Loucy (cell line): ENCODE measurements at regions not wholly inside any gene's neighbourhood (a gene's known extent, or its start where the extent isn't known, plus 50 kb on each side); places are given as distances from the start of the nearest gene placed in this dataset.
"Not testable (repeated sequence)": the region's sequence is repeated elsewhere in the genome, so short reads cannot be mapped to it uniquely, and the experiment has no call there.

ENCODE experiments used
- H2AFZ ChIP-seq: fragments of 200-600 bp; sonication (generic); 2 replicates; pipeline ENCODE4 v1.6.0; 2016; ENCODE audit warnings: antibody characterized with exemption, mild to moderate bottlenecking, low read length, moderate library complexity
- H3F3A ChIP-seq: fragments of 200-600 bp; 2 replicates; pipeline ENCODE4 v1.6.0; 2016; ENCODE audit warnings: antibody characterized with exemption, low read depth, mild to moderate bottlenecking
- H3K27me3 ChIP-seq: fragments of 200-600 bp; sonication (generic); 2 replicates; pipeline ENCODE4 v1.6.1; 2014; ENCODE audit warnings: low read length, mild to moderate bottlenecking; ENCODE audit not compliant: insufficient read depth, poor library complexity, severe bottlenecking
- H3K36me3 ChIP-seq: fragments of 200-600 bp; sonication (generic); 2 replicates; pipeline ENCODE4 v1.6.1; 2016; ENCODE audit warnings: low read length; ENCODE audit not compliant: insufficient read depth
- H3K4me1 ChIP-seq: fragments of 200-600 bp; sonication (generic); 2 replicates; pipeline ENCODE4 v1.5.1; 2014; ENCODE audit warnings: low read length, mild to moderate bottlenecking; ENCODE audit not compliant: insufficient read depth, poor library complexity, severe bottlenecking
- H3K4me2 ChIP-seq: fragments of 200-600 bp; sonication (generic); 2 replicates; pipeline ENCODE4 v1.6.0; 2014; ENCODE audit warnings: antibody characterized with exemption, low read length, low read depth, mild to moderate bottlenecking; ENCODE audit not compliant: poor library complexity, severe bottlenecking
- H3K4me3 ChIP-seq: fragments of 200-600 bp; sonication (generic); 2 replicates; pipeline ENCODE4 v1.5.1; 2014; ENCODE audit warnings: low read length, mild to moderate bottlenecking, mixed read lengths; ENCODE audit not compliant: poor library complexity, severe bottlenecking
- H3K79me2 ChIP-seq: fragments of 200-600 bp; sonication (generic); 2 replicates; pipeline ENCODE4 v1.6.1; 2014; ENCODE audit warnings: low read length; ENCODE audit not compliant: insufficient read depth
- H3K9ac ChIP-seq: fragments of 200-600 bp; sonication (generic); 2 replicates; pipeline ENCODE4 v1.6.0; 2014; ENCODE audit warnings: mild to moderate bottlenecking, low read depth, low read length, moderate library complexity; ENCODE audit not compliant: poor library complexity, severe bottlenecking
- H3K9me2 ChIP-seq: fragments of 200-600 bp; sonication (generic); replicated peaks from 2 replicates; pipeline ENCODE4 v1.6.1; 2016; ENCODE audit warnings: low read depth, low read length, mixed read lengths
- H3K9me3 ChIP-seq: fragments of 200-600 bp; sonication (generic); 2 replicates; pipeline ENCODE4 v1.6.1; 2014; ENCODE audit warnings: mild to moderate bottlenecking, antibody characterized with exemption, low read length, low read depth; ENCODE audit not compliant: insufficient read depth
- H4K20me1 ChIP-seq: fragments of 200-600 bp; sonication (generic); 2 replicates; pipeline ENCODE4 v1.6.0; 2014; ENCODE audit warnings: antibody characterized with exemption, low read length, mild to moderate bottlenecking; ENCODE audit not compliant: insufficient read depth, poor library complexity, severe bottlenecking
- EZH2phosphoT487 ChIP-seq: fragments of 200-600 bp; IDR thresholded peaks from 2 replicates; pipeline ENCODE4 v1.6.1; 2018; ENCODE audit warnings: antibody characterized with exemption, mild to moderate bottlenecking, moderate library complexity, borderline replicate concordance
- TF ChIP-seq, protein P1 (sequence below): fragments of 200-600 bp; sonication (generic); conservative IDR thresholded peaks from 2 replicates; pipeline ENCODE4 v1.5.1; 2014; ENCODE audit warnings: mild to moderate bottlenecking, antibody characterized with exemption, low read length

DNA sequence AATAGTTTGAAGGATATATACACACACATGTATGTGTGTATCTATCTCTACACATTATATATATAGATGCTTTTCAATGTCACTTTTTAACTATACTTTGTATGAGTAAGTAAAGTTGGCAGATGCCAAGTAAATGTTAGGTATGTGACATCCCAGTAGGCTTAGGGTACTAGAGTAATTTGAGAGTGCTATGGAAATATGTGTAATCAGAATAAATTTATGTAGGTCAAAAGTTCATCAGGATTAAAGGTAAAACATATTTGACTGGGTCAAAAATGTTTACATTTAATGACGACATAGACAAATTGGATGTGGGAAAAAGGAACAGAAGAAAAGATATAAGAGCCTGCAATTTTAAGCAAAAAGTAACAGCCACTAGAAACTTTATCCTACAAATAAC lies 588.8 kb downstream of the ANKRD50 start:
- Histone ChIP-seq H3F3A (no peaks in the 10 kb centered on the region), H3K9me3 (no peaks in the 10 kb centered on the region), H3K9me2 (no peaks in the 10 kb centered on the region), H3K9ac (no peak overlapping the region), H3K4me2 (no peak overlapping the region), H4K20me1 (no peaks in the 10 kb centered on the region), H2AFZ (no peak overlapping the region), H3K4me1 (no peaks in the 10 kb centered on the region), H3K36me3 (no peaks in the 10 kb centered on the region), H3K27me3 (no peaks in the 10 kb centered on the region), H3K79me2 (no peaks in the 10 kb centered on the region), H3K4me3 (no peak overlapping the region)
- TF ChIP-seq EZH2phosphoT487 = no peak
- TF ChIP-seq, protein P1, sequence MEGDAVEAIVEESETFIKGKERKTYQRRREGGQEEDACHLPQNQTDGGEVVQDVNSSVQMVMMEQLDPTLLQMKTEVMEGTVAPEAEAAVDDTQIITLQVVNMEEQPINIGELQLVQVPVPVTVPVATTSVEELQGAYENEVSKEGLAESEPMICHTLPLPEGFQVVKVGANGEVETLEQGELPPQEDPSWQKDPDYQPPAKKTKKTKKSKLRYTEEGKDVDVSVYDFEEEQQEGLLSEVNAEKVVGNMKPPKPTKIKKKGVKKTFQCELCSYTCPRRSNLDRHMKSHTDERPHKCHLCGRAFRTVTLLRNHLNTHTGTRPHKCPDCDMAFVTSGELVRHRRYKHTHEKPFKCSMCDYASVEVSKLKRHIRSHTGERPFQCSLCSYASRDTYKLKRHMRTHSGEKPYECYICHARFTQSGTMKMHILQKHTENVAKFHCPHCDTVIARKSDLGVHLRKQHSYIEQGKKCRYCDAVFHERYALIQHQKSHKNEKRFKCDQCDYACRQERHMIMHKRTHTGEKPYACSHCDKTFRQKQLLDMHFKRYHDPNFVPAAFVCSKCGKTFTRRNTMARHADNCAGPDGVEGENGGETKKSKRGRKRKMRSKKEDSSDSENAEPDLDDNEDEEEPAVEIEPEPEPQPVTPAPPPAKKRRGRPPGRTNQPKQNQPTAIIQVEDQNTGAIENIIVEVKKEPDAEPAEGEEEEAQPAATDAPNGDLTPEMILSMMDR = no peak

DNA sequence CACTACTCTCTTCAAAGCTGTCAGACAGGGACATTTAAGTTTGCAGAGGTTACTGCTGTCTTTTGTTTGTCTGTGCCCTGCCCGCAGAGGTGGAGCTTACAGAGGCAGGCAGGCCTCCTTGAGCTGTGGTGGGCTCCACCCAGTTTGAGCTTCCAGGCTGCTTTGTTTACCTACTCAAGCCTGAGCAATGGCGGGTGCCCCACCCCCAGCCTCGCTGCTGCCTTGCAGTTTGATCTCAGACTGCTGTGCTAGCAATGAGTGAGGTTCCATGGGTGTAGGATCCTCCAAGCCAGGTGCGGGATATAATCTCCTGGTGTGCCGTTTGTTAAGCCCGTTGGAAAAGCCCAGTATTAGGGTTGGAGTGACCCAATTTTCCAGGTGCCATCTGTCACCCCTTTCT lies 581.2 kb downstream of the ANKRD50 start:
- H3F3A ChIP-seq, H3K9me3 ChIP-seq, H3K4me1 ChIP-seq, H3K27me3 ChIP-seq, H3K79me2 ChIP-seq, H3K9ac ChIP-seq, H3K4me2 ChIP-seq, H4K20me1 ChIP-seq, H3K4me3 ChIP-seq, H2AFZ ChIP-seq, H3K9me2 ChIP-seq, H3K36me3 ChIP-seq: not testable (repeated sequence)

DNA sequence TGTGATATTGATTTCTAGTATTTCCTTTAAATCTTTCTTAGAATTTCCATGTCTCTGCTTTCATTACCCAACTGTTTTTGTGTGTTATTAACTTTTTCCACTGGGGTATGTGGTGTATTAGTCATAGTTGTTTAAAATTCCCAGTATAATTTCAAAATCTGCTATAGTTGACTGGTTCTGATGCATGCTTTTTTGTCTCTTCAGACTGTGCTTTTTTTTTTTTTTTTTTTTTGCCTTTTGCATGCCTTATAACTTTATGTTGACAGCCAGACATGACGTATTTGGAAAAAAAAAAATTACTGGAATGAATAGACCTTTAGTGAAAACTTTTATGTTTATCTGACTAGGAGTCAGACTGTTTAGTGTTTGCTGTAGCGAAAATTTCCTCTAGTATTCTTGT lies 580.4 kb downstream of the ANKRD50 start:
- no peaks in the 10 kb centered on the region for H3K27me3 ChIP-seq
- no peak overlapping the region for H2AFZ ChIP-seq
- no peak overlapping the region for H3K4me3 ChIP-seq
- no peaks in the 10 kb centered on the region for H3K9me2 ChIP-seq
- H4K20me1 ChIP-seq = no peaks in the 10 kb centered on the region
- no peak for TF ChIP-seq EZH2phosphoT487
- TF ChIP-seq, protein P1 = no peak
- no peaks in the 10 kb centered on the region for H3K4me1 ChIP-seq
- H3K9me3 ChIP-seq = 0 out of 2 replicates have a peak, but pooled peaks cover 5% of the 10 kb centered on the region
- no peaks in the 10 kb centered on the region for H3K79me2 ChIP-seq
- no peak overlapping the region for H3K9ac ChIP-seq
- H3K36me3 ChIP-seq = no peaks in the 10 kb centered on the region
- no peaks in the 10 kb centered on the region for H3F3A ChIP-seq
- H3K4me2 ChIP-seq = no peak overlapping the region

DNA sequence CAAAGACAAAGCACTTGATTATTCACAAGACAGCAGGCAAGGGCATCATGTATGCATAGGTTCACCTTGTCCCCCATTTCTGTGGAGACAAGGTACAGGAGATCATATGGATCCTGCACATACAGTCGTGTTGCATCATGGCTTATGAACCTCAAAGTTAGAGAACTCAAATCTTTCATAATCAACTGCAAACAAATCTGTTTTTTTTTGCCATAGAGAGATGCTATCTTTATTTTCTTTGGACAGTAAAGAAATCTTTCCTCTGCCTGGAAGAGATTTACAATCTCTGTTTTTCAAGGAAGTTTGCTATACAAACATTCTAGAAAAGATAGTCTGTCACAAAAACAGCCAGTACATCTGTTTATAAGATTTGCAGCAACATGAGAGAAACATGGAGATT lies 578.8 kb downstream of the ANKRD50 start:
- no peaks in the 10 kb centered on the region for H3K27me3 ChIP-seq
- no peaks in the 10 kb centered on the region for H3F3A ChIP-seq
- no peak for TF ChIP-seq EZH2phosphoT487
- TF ChIP-seq, protein P1 = no peak
- no peak overlapping the region for H3K4me3 ChIP-seq
- no peaks in the 10 kb centered on the region for H3K4me1 ChIP-seq
- H3K9ac ChIP-seq = no peak overlapping the region
- no peak overlapping the region for H2AFZ ChIP-seq
- no peaks in the 10 kb centered on the region for H3K36me3 ChIP-seq
- H3K9me2 ChIP-seq = no peaks in the 10 kb centered on the region
- H3K9me3 ChIP-seq = 0 out of 2 replicates have a peak, but pooled peaks cover 5% of the 10 kb centered on the region
- no peak overlapping the region for H3K4me2 ChIP-seq
- H4K20me1 ChIP-seq = no peaks in the 10 kb centered on the region
- no peaks in the 10 kb centered on the region for H3K79me2 ChIP-seq
